Left lung (tissue), 4 donors: ENCODE measurements at regions not wholly inside any gene's neighbourhood (a gene's known extent, or its start where the extent isn't known, plus 50 kb on each side); places are given as distances from the start of the nearest gene placed in this dataset.

Experiments
- ATAC-seq: fragments of 200-7000 bp; cut with Tn5 transposase; one replicate; pipeline ENCODE4 v1.9.1; 2020; ENCODE audit warnings: moderate library complexity
- DNase-seq, 4 donors: peaks; one replicate each; pipeline ENCODE4 v3.0.0-alpha.2; 2013 to 2020
- H3K27ac ChIP-seq, 2 donors: fragments of 200-600 bp; sonication (generic) in 1 of 2; one replicate each; pipeline versions ENCODE4 v1.5.0 to v1.8.0; 2020 to 2021
- H3K27me3 ChIP-seq, 2 donors: fragments of 200-600 bp; sonication (generic) in 1 of 2; one replicate each; pipeline versions ENCODE4 v1.5.0 to v1.8.0; 2020 to 2021
- H3K36me3 ChIP-seq, 2 donors: fragments of 200-600 bp; sonication (generic) in 1 of 2; one replicate each; pipeline versions ENCODE4 v1.5.0 to v1.8.0; 2020 to 2021
- H3K4me1 ChIP-seq, 2 donors: fragments of 200-600 bp; one replicate each; pipeline ENCODE4 v1.8.0; 2021
- H3K4me3 ChIP-seq, 2 donors: fragments of 200-600 bp; sonication (generic) in 1 of 2; one replicate each; pipeline versions ENCODE4 v1.5.0 to v1.8.0; 2020 to 2021; ENCODE audit warnings: mild to moderate bottlenecking in 1 of 2
- H3K9me3 ChIP-seq, 2 donors: fragments of 200-600 bp; sonication (generic) in 1 of 2; one replicate each; pipeline versions ENCODE4 v1.5.0 to v1.8.0; 2020 to 2021
- CTCF ChIP-seq, 2 donors: fragments of 200-600 bp; sonication (generic) in 1 of 2; IDR thresholded peaks; one replicate each; pipeline versions ENCODE4 v1.5.0 to v1.8.0; 2021; ENCODE audit warnings: antibody characterized with exemption in 2 of 2
- intact Hi-C, 2 donors: fragments of 100-400 bp; cut with DNase I; formaldehyde crosslinking; loops; one replicate each; pipeline versions ENCODE4 v1.11.2 to v1.14.2; 2022
- donor health status: DM: no; HTN: yes; CAD: no.
- donor health status: DM: no; HTN: no; CAD: no.

DNA sequence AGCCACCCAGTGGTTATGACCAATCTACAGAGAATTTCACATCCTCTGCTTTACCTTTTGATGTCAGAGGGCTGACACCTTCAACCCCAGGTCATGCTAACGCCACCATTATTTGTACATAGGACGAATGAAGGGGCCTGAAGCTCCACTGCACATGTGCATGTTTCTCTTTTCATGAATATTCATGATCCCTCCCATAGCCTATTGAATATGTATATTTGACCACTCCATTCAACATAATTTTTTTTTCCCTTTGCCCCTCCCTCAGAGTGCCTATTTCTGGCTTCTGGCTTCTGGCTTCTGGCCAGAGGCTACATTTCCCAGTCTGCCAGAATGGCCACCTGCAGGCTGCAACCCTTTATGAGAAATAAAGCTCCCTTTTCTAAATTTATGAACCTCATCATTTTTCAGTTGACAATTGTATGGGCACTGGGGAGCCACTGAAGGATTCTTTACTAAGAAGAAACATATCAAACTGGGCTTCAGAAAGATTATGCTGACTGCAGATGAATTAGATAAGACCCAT lies 406.7 kb downstream of the SIPA1L2 start:
- H3K27ac ChIP-seq, result no peak overlapping the region
- H3K4me1 ChIP-seq, result no peaks in the 10 kb centered on the region
- DNase-seq, result no peak
- H3K36me3 ChIP-seq, result no peaks in the 10 kb centered on the region
- no peak for TF ChIP-seq CTCF (IDR thresholded peaks at IDR 0.05)
- intact Hi-C loops, result no loop called here
- no peaks in the 10 kb centered on the region for H3K9me3 ChIP-seq
- H3K27me3 ChIP-seq, result peaks cover 0 to 22% of the 10 kb centered on the region in 2 donors
- H3K4me3 ChIP-seq, result no peak overlapping the region
- no peak for ATAC-seq

- Histone ChIP-seq H3K4me3 (no peak overlapping the region), H3K9me3 (no peaks in the 10 kb centered on the region), H3K27ac (no peak overlapping the region), H3K36me3 (no peaks in the 10 kb centered on the region), H3K4me1 (no peaks in the 10 kb centered on the region), H3K27me3 (peaks cover 0 to 20% of the 10 kb centered on the region in 2 donors)
- DNase-seq, result no peak
- no peak for TF ChIP-seq CTCF (IDR thresholded peaks at IDR 0.05)
- intact Hi-C loops, result no loop called here
- no peak for ATAC-seq
Observed at GRCh38 chr1:232222614-232223013, 407.3 kb downstream of the SIPA1L2 start.

DNA sequence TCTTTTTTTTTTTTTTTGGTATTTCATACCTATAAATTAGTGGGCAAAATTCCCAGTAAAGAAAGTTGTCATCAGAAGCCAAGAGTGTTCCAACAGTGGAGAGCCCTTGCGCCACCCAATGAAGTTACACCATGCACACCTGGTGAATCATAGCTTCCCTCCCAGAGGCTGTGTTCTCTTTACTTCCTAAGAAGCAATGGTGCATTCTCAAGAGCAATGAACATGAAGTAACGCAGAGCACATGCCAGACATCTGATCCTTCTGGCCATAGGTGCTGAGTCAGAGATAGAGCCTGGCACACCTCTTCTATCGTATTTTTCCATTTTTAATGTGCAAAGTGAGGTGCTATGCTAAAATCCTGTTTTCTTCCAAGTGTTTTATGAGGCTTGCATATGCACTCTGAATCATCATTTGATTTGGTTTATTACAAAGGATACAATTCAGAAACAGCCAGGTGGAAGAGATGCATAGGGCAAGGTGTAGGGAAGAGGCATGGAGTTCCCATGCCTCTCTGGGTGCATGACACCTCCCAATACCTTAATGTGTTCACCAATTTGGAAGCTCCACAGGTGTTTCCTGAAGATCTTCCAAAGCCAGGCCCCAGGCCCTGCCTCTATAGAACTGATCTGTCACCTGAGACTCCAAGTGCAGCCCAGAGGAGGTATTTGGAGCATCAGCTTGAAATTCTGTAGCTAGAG lies 408.0 kb downstream of the SIPA1L2 start:
- H3K9me3 ChIP-seq, result no peaks in the 10 kb centered on the region
- intact Hi-C loops, result no loop called here
- TF ChIP-seq CTCF (IDR thresholded peaks at IDR 0.05), result no peak
- H3K27me3 ChIP-seq, result peaks cover 0 to 14% of the 10 kb centered on the region in 2 donors
- peak in 1 of 4 donors; percentile 58 for DNase-seq
- no peaks in the 10 kb centered on the region for H3K36me3 ChIP-seq
- H3K27ac ChIP-seq, result no peak overlapping the region
- H3K4me1 ChIP-seq, result no peaks in the 10 kb centered on the region
- ATAC-seq, result peak; percentile 95
- H3K4me3 ChIP-seq, result no peak overlapping the region

- DNase-seq (no peak), ATAC-seq (no peak)
- Histone ChIP-seq H3K4me1 (no peaks in the 10 kb centered on the region), H3K36me3 (no peaks in the 10 kb centered on the region), H3K9me3 (no peaks in the 10 kb centered on the region), H3K27ac (no peak overlapping the region), H3K4me3 (no peak overlapping the region), H3K27me3 (no peaks in the 10 kb centered on the region)
- intact Hi-C loops, result no loop called here
- TF ChIP-seq CTCF (IDR thresholded peaks at IDR 0.05), result no peak
Observed at GRCh38 chr1:232218955-232219865, 410.7 kb downstream of the SIPA1L2 start.

GRCh38 chr1:232213928-232214327 lies 416.0 kb downstream of the SIPA1L2 start:
- H3K27ac ChIP-seq, result no peak overlapping the region
- DNase-seq (no peak), ATAC-seq (no peak)
- no peak for TF ChIP-seq CTCF (IDR thresholded peaks at IDR 0.05)
- intact Hi-C loops, result no loop called here
- no peak overlapping the region for H3K4me3 ChIP-seq
- no peaks in the 10 kb centered on the region for H3K27me3 ChIP-seq
- H3K4me1 ChIP-seq, result no peaks in the 10 kb centered on the region
- H3K36me3 ChIP-seq, result no peaks in the 10 kb centered on the region
- H3K9me3 ChIP-seq, result no peaks in the 10 kb centered on the region
